Stromal cell of bone marrow (primary cell): ENCODE measurements at regions not wholly inside any gene's neighbourhood (a gene's known extent, or its start where the extent isn't known, plus 50 kb on each side); places are given as distances from the start of the nearest gene placed in this dataset.
"Not testable (repeated sequence)": the region's sequence is repeated elsewhere in the genome, so short reads cannot be mapped to it uniquely, and the experiment has no call there.

Experiments used
- DNase-seq: peaks from one replicate; pipeline ENCODE4 v3.0.0-alpha.2; 2012; ENCODE audit warnings: low read depth

- DNase-seq = no peak
Observed at GRCh38 chr4:128649161-128649560, 160.3 kb upstream of the JADE1 start.

GRCh38 chr4:128648021-128648420 lies 161.5 kb upstream of the JADE1 start:
- DNase-seq = no peak

DNA sequence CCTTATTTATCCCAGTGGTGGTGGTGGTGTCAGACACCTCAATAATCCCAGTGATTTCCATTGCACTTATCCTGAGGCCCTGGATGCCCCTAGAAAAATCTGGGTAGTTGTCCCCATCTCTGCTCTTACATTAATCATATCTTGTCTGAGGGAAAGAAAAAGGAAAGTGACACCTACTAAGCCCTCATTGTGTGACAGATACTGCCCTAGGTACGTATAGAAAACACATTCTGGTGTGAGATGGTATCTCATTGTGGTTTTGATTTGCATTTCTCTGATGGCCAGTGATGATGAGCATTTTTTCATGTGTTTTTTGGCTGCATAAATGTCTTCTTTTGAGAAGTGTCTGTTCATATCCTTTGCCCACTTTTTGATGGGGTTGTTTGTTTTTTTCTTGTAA lies 162.6 kb upstream of the JADE1 start:
- DNase-seq = not testable (repeated sequence)

- not testable (repeated sequence) for DNase-seq
Observed at GRCh38 chr4:128644693-128645654, 164.5 kb upstream of the JADE1 start.

DNA sequence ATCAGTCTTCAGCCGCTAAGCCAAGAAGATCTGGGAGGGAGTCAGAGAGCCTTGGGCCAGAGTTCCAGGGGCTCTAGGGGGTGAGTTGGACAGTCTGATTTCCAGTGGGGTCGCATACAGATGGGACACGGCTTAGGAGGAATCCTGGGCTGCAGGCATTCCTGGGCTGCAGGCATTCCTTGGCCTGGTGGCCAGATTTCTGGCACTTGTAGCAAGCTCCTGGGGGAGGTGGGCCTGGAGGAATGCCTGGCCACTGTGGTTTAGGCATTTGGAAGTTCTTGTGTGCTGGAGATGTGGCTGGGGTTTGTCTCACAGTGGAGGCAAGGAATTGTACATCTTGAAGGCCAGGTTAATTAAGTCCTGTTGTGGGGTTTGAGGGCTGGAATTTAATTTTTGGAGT lies 165.4 kb upstream of the JADE1 start:
- not testable (repeated sequence) for DNase-seq

DNA sequence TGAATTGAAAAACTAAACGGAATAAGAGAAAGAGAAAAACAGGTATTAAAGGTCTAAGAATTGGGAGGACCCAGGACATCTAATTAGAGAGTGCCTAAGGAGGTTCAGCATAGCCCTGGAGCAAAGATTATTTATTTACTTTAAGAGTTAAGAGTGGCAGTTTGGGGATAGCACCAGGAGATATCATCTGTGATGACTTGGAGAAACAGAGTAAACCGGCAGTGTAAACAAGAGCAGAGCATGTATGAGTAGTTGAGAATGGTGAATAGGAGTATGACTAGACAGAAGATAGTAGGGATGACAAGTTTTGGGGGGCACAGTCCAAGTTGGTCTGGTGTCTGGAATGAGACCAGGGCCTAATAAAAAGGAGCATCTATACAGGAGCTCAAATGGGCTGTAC lies 167.9 kb upstream of the JADE1 start:
- DNase-seq = not testable (repeated sequence)

DNA sequence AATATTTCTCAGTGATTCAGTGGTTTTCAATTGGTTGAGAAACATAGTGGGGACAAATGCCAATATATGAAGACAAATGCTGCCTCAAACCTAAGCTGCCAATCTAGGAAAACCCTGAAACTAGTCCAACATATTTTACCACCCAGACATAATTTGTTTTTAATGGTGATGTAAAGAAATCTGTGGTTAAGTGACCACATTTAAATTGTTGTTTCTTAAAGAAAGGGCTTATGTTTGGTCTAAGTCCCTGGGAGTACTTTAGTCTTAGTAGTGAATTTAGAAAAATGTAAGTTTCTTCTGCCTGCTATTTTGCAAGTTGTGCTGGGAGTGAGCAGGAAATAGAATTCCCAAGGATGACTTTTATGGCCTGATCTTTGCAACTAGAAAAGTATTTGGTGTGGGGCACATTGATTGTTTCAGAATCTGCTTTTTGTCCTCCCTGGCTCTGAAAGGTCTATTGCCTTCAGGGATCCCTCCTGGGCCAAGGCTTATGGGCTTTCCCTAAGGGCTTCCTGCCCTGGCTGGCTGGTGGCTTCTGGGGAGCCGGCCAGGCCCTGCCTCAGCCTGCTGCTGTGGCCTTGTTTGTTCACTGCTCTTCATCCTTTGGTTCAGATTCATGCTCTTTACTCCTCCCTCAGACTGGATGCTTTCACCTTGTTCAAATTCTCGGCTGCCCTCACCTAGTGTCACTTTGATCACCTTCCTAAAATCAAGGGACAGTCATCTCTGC lies 169.8 kb upstream of the JADE1 start:
- no peak for DNase-seq

GRCh38 chr4:128636906-128637305 lies 172.6 kb upstream of the JADE1 start:
- no peak for DNase-seq

- DNase-seq = no peak
Observed at GRCh38 chr4:128635955-128636560, 173.4 kb upstream of the JADE1 start.

GRCh38 chr4:128635141-128635954 lies 174.2 kb upstream of the JADE1 start:
- DNase-seq = no peak

DNA sequence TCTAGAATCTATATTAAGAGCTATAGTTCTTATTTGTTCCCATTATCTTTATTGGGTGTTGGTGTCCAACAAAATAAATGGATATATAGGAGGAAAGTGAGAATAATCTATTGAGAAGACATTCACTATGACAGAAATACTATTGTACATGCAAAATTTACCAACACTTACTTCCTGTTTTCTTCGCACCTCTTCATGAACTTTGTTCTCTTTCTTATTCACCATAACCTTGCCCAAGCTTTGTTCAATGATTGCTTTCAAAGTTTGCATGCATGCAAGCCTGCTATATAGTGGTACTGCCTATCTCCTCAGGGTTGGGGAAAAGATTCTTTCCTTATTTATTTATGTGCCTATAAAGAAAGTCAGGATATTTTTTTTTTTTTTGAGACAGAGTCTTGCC lies 176.4 kb upstream of the JADE1 start:
- DNase-seq = no peak

GRCh38 chr4:128630871-128631270 lies 178.6 kb upstream of the JADE1 start:
- DNase-seq = no peak

DNA sequence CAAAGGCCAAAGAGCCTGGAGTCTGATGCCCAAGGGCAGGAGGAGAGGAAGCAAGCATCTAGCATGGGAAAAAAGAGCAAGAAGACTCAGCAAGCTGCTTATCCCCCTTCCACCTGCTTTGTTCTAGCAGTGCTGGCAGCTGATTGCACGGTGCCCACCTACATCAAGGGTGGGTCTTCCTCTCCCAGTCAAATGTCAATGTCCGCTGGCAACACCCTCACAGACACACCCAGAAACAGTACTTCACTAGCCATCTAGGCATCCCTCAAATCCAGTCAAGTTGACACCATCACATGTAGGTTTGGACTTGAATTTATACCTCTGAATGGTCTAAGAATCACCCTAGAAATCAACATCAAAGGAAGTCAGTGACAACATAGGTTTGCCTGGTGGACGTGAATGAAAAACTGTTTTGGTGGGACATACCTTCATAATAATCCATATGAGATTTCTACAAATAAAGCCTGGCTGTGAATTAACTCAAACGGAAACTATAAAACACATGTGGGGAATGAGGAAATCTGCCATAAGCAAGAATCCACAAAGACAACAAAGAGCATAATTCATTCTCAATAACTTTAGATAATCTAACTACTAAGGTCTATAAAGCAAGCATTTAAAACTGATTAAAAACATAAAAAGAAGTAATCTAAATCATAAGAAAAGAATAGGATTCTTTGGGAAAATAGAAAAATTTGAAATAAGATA lies 185.8 kb upstream of the JADE1 start:
- DNase-seq = no peak

- not testable (repeated sequence) for DNase-seq
Observed at GRCh38 chr4:128620279-128620965, 189.1 kb upstream of the JADE1 start.

DNA sequence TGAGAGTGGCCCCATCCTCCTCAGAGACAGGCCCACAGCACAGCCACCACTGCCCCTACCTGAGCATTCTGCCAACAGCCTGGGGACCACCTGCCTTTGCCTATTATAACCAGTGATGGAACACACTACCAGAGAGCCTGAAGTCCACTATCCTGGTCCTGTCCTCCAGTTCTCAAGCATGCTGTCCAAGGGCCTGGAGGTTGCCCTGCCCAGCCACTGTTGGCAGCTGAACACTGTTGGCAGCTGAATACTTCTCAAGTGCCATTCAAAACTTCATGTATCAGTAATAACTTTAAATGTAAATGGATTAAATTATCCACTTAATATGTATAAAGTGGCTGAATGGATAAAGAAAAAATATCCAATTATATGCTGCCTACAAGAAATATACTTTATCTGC lies 194.3 kb upstream of the JADE1 start:
- DNase-seq = no peak

DNA sequence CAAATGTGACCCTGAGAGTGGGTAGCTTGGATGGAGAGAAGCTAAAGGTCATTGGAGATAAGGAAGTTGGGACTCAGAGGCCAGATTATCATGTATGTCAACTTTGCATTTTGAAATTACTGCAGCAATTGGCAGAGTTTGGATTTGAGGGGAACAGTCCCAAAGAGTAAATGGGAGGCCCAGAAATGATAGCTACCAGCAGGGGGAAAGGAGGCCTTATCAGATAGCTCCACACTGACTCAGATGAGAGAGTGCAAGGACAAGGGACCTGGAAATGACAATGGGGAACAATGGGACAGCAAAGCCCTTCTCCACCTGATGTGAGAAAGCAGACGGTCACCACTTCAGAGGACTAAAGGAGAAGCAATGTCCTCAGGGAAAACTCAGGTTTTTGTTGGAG lies 201.5 kb upstream of the JADE1 start:
- DNase-seq = no peak

GRCh38 chr4:128606173-128606572 lies 203.3 kb upstream of the JADE1 start:
- DNase-seq = peak; percentile 44

DNA sequence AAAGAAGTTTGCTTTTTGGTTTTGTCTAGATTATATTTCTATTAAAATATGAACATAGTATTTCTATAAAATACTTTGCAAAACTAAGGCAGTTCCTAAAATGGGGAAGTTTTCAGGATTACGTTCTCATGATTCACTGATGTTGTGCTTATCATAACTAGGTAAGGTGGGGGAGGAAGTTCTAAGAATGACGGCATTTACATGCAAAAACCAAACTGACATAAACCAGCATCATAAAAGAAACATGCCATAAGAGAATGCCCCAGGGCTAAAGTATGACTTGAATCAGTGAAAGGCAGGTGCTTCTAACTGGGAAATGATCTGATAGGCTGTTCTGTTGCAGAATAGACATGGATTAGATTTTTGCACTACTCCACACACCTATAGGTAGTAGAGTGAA lies 204.7 kb upstream of the JADE1 start:
- DNase-seq = no peak

- DNase-seq = no peak
Observed at GRCh38 chr4:128604204-128604603, 205.3 kb upstream of the JADE1 start.

GRCh38 chr4:128603081-128603480 lies 206.4 kb upstream of the JADE1 start:
- DNase-seq = no peak
